Large intestine (tissue), 3 donors: ENCODE measurements at regions not wholly inside any gene's neighbourhood (a gene's known extent, or its start where the extent isn't known, plus 50 kb on each side); places are given as distances from the start of the nearest gene placed in this dataset.

Experiments used
- DNase-seq, 2 donors: peaks; one replicate each; pipeline versions ENCODE4 v3.0.0 to v3.0.0-alpha.2; 2013
- H3K27ac ChIP-seq: one replicate; pipeline ENCODE4 v1.5.1; 2013; ENCODE audit warnings: low read length
- H3K27me3 ChIP-seq: 2 replicates; pipeline ENCODE4 v1.6.1; 2013; ENCODE audit warnings: low read length; ENCODE audit not compliant: control insufficient read depth, insufficient read depth
- H3K36me3 ChIP-seq: 2 replicates; pipeline ENCODE4 v1.6.1; 2013; ENCODE audit warnings: low read length; ENCODE audit not compliant: control insufficient read depth, insufficient read depth
- H3K4me1 ChIP-seq: one replicate; pipeline ENCODE4 v1.6.1; 2013; ENCODE audit warnings: low read length; ENCODE audit not compliant: control insufficient read depth, insufficient read depth
- H3K4me3 ChIP-seq: one replicate; pipeline ENCODE4 v1.5.1; 2013; ENCODE audit warnings: low read length
- H3K9me3 ChIP-seq: one replicate; pipeline ENCODE4 v1.6.1; 2013; ENCODE audit warnings: mild to moderate bottlenecking, low read depth, low read length, moderate library complexity; ENCODE audit not compliant: control insufficient read depth
- WGBS: methylation state at CpG from one replicate; pipeline ENCODE4 v1.1.5; 2013; ENCODE audit warnings: low lambda C conversion rate; ENCODE audit not compliant: insufficient coverage; 5-methylcytosine and 5-hydroxymethylcytosine counted together

GRCh38 chr4:3715855-3716630, 50.1 kb upstream of the ADRA2C start:
- Histone ChIP-seq H3K4me3 (no peak overlapping the region), H3K27me3 (peaks cover 15% of the 10 kb centered on the region)
- no CpG with 5 or more reads among the region's 23 CpGs for WGBS

DNA sequence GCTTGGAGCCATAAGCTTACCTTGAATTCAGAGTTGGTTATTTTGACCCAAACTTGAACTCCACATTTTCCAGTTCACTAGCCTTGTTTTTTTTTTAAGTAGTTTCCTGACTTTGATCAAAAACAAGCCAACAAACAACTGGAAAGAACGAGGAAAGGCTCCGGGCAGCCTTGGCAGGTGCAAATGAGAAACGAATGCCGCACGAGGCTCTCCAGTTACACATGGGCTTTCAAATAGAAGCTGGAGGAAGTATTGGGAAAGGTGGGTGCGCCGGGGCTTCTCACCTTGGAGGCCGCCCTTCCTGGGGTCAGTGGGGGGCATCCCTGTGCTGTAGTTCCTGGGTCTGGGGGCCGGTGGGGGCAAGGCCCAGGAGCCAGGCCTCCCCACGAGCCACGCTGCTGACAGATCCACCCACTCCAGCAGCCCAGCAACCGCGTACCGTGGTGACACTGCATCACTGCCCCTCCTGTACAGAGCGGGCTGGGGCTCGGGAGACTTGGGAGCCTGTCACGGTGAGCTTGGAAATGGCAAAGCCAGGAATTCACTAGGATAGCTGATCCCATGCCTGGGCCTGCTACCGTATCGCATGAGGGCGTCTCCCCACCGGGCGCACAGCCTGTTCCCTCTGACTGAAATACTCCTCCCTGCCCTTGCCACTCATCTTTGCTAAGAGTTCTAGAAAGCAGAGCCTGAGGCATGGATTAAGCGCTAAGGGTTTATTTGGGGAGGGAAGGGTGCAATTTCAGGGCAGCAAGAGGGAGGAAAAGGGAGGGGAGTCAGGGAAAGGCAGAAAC, 50.9 kb upstream of the ADRA2C start:
- no peak for DNase-seq

More at GRCh38 chr4:3715855-3716630, 50.1 kb upstream of the ADRA2C start:
- H3K36me3 ChIP-seq = no peaks in the 10 kb centered on the region
- H3K9me3 ChIP-seq = peaks cover 4% of the 10 kb centered on the region
- H3K27ac ChIP-seq = no peak overlapping the region
- DNase-seq = no peak
- no peaks in the 10 kb centered on the region for H3K4me1 ChIP-seq

DNA sequence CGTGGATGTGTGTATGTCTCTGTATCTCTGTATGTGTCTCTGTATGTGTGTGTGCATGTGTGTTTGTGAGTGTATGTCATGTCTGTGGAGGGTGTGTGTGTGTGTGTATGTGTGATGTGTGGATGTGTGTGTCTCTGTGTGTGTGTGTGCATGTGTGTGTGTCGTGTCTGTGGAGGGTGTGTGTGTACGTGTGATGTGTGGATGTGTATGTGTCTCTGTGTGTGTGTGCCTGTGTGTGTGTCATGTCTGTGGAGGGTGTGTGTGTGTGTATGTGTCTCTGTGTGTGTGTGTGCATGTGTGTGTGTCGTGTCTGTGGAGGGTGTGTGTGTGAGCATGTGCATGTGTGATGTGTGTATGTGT, 51.6 kb upstream of the ADRA2C start:
- no peak overlapping the region for H3K4me3 ChIP-seq
- DNase-seq = no peak
- no peak overlapping the region for H3K27ac ChIP-seq
- no peaks in the 10 kb centered on the region for H3K36me3 ChIP-seq
- peaks cover 20% of the 10 kb centered on the region for H3K27me3 ChIP-seq
- WGBS = no CpG with 5 or more reads among the region's 4 CpGs
- peaks cover 4% of the 10 kb centered on the region for H3K9me3 ChIP-seq
- no peaks in the 10 kb centered on the region for H3K4me1 ChIP-seq

More for the DNA sequence above, 50.9 kb upstream of the ADRA2C start:
- Histone ChIP-seq H3K36me3 (no peaks in the 10 kb centered on the region), H3K4me1 (no peaks in the 10 kb centered on the region), H3K9me3 (peaks cover 4% of the 10 kb centered on the region), H3K27ac (no peak overlapping the region), H3K4me3 (no peak overlapping the region), H3K27me3 (peaks cover 18% of the 10 kb centered on the region)
- 83% methylated on average over 1 of the region's 23 CpGs for WGBS

DNA sequence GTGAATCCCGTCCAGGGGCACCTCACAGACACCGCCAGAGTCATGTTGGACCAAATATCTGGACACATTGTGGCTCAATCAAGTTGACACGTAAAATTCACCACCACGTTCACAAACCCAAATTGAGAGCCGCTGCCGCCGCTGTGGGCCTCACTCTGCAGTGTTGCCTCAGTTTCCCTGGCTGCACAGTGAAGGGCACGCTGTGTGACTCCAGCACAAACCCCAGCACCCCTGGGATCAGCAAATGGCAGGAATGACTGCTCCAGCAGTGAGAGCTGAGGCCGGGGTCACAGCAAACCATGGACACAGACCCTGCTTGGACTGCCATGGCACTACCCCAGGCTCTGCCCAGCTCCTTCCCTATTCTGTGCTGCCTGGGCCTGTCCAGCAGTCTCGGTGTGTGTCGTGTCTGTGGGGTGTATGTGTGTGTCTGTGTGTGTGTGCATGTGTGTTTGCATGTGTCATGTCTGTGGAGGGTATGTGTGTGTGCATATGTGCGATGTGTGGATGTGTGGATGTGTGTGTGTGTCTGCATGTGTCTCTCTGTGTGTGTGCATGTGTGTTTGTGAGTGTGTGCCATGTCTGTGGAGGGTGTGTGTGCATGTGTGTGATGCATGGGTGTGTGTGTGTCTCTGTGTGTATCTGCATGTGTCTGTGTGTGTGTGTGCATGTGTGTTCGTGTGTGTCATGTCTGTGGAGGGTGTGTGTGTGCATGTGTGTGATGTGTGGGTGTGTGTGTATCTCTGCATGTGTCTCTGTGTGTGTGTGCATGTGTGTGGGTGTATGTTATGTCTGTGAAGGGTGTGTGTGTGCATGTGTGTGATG, 52.2 kb upstream of the ADRA2C start:
- Histone ChIP-seq H3K9me3 (peaks cover 4% of the 10 kb centered on the region), H3K4me1 (no peaks in the 10 kb centered on the region), H3K27ac (no peak overlapping the region), H3K27me3 (peaks cover 16% of the 10 kb centered on the region), H3K36me3 (no peaks in the 10 kb centered on the region), H3K4me3 (no peak overlapping the region)
- WGBS = no CpG with 5 or more reads among the region's 13 CpGs
- DNase-seq = no peak

- Histone ChIP-seq H3K36me3 (no peaks in the 10 kb centered on the region), H3K4me3 (no peak overlapping the region), H3K27ac (no peak overlapping the region), H3K9me3 (peaks cover 4% of the 10 kb centered on the region), H3K4me1 (no peaks in the 10 kb centered on the region), H3K27me3 (peaks cover 10% of the 10 kb centered on the region)
- no peak for DNase-seq
- no CpG with 5 or more reads among the region's 7 CpGs for WGBS
These were observed 52.8 kb upstream of the ADRA2C start for GRCh38 chr4:3713346-3713745.

DNA sequence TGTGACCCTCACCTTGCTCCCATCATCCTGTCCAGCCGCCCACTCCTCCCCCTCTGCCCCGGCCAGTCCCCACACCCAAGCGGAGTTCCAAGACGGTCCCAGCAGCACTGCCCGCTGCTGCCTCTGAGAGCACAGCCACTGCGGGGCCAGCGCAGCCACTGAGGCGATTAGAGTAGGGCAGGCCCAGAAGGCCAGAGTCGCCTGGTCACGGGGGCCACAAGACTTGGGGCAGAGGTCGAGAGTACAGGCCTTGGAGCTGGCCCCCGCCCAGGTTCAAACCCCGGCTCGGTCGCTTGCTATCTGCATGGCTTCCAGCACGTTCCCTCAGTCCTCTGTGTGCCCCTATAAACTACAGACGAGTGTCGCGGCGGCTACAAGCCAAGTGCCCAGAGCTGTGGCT, 53.2 kb upstream of the ADRA2C start:
- no peak for DNase-seq
- WGBS = no CpG with 5 or more reads among the region's 20 CpGs
- peaks cover 9% of the 10 kb centered on the region for H3K27me3 ChIP-seq

GRCh38 chr4:3712112-3712805, 53.9 kb upstream of the ADRA2C start:
- H3K27me3 ChIP-seq = peaks cover 9% of the 10 kb centered on the region
- no peak overlapping the region for H3K27ac ChIP-seq

More for the DNA sequence above, 53.2 kb upstream of the ADRA2C start:
- Histone ChIP-seq H3K9me3 (peaks cover 4% of the 10 kb centered on the region), H3K36me3 (no peaks in the 10 kb centered on the region), H3K27ac (no peak overlapping the region), H3K4me1 (no peaks in the 10 kb centered on the region), H3K4me3 (no peak overlapping the region)

GRCh38 chr4:3711183-3712111, 54.7 kb upstream of the ADRA2C start:
- Histone ChIP-seq H3K27ac (no peak overlapping the region), H3K36me3 (no peaks in the 10 kb centered on the region), H3K4me1 (no peaks in the 10 kb centered on the region), H3K9me3 (peaks cover 4% of the 10 kb centered on the region), H3K4me3 (no peak overlapping the region), H3K27me3 (peaks cover 9% of the 10 kb centered on the region)
- 100% methylated on average over 1 of the region's 35 CpGs for WGBS
- no peak for DNase-seq

More at GRCh38 chr4:3712112-3712805, 53.9 kb upstream of the ADRA2C start:
- no CpG with 5 or more reads among the region's 12 CpGs for WGBS
- no peaks in the 10 kb centered on the region for H3K4me1 ChIP-seq
- no peak overlapping the region for H3K4me3 ChIP-seq
- DNase-seq = no peak
- no peaks in the 10 kb centered on the region for H3K36me3 ChIP-seq
- peaks cover 4% of the 10 kb centered on the region for H3K9me3 ChIP-seq

GRCh38 chr4:3710451-3711182, 55.6 kb upstream of the ADRA2C start:
- Histone ChIP-seq H3K9me3 (peaks cover 4% of the 10 kb centered on the region), H3K27me3 (peaks cover 10% of the 10 kb centered on the region), H3K36me3 (no peaks in the 10 kb centered on the region), H3K4me1 (no peaks in the 10 kb centered on the region), H3K27ac (no peak overlapping the region), H3K4me3 (no peak overlapping the region)
- no CpG with 5 or more reads among the region's 24 CpGs for WGBS
- DNase-seq = no peak
